ENCODE measurements at regions not wholly inside any gene's neighbourhood (a gene's known extent, or its start where the extent isn't known, plus 50 kb on each side); places are given as distances from the start of the nearest gene placed in this dataset.

DNA sequence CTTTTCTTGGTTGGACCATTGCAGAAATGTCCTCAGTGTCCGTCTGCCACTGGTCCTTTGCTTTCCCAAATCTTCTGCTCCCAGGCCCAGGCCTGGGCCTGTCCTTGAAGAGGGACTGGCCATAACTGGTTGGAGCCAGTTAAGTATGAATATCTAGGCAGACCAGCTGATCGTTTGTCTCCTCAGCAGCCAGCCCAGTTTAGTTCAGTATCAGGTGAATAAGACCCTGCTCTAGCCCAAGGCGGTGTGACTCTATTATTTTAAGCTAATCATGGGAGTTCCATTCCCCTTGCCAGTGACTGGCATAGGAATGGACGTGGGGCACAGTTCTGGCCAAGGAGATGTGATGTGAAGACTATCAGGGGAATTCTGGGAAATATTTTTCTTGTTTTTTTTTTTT is 73.9 kb upstream of the RASGRF1 start:
- DNase-seq, result no peak
- H3K9me3 ChIP-seq, result no peaks in the 10 kb centered on the region
- TF ChIP-seq POLR2A (IDR thresholded peaks at IDR 0.05), result no peak
- TF ChIP-seq, protein P1, sequence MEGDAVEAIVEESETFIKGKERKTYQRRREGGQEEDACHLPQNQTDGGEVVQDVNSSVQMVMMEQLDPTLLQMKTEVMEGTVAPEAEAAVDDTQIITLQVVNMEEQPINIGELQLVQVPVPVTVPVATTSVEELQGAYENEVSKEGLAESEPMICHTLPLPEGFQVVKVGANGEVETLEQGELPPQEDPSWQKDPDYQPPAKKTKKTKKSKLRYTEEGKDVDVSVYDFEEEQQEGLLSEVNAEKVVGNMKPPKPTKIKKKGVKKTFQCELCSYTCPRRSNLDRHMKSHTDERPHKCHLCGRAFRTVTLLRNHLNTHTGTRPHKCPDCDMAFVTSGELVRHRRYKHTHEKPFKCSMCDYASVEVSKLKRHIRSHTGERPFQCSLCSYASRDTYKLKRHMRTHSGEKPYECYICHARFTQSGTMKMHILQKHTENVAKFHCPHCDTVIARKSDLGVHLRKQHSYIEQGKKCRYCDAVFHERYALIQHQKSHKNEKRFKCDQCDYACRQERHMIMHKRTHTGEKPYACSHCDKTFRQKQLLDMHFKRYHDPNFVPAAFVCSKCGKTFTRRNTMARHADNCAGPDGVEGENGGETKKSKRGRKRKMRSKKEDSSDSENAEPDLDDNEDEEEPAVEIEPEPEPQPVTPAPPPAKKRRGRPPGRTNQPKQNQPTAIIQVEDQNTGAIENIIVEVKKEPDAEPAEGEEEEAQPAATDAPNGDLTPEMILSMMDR (IDR thresholded peaks at IDR 0.05), result no peak

DNA sequence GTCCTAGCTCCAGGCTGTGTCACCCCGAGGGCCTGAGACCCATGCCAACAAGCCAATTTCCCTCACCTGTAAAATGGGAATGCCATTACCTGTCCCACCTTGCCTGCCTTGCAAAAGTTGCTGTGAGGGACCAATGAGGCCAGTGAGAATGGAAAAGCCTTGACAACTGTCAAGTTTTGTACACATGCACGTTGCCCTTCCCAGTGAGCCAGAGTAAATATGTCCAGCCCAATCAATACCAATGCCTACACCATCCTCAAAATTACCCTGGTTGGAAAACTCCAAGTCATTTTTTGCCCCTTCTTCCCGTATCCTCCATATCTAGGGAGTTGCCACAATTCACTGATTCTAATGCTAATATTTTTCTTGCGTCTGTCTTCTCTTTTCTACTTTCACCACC is 73.5 kb upstream of the RASGRF1 start:
- no peak for DNase-seq
- Histone ChIP-seq H3K36me3 (replicated peaks in 1 of 2; ENCODE audit: insufficient read depth in 1 of 2, low read depth in 2 of 2) (no peaks in the 10 kb centered on the region), H3K4me1 (no peaks in the 10 kb centered on the region), H3K27ac (no peak overlapping the region), H3K4me3 (no peak overlapping the region), H3K9me3 (no peaks in the 10 kb centered on the region), H3K27me3 (no peaks in the 10 kb centered on the region)
- TF ChIP-seq, protein P1 (IDR thresholded peaks at IDR 0.05), result no peak
- no peak for TF ChIP-seq POLR2A (IDR thresholded peaks at IDR 0.05)
- intact Hi-C loops (cut with DNase I), result no loop called here
- WGBS, 2 donors, result 70 to 73% methylated on average over 4 of the region's 4 CpGs
- ATAC-seq, result no peak

More for the DNA sequence above, 73.9 kb upstream of the RASGRF1 start:
- Histone ChIP-seq H3K36me3 (replicated peaks in 1 of 2; ENCODE audit: insufficient read depth in 1 of 2, low read depth in 2 of 2) (no peaks in the 10 kb centered on the region), H3K4me3 (no peak overlapping the region), H3K27ac (no peak overlapping the region), H3K4me1 (no peaks in the 10 kb centered on the region), H3K27me3 (no peaks in the 10 kb centered on the region)
- ATAC-seq, result no peak
- 71 to 82% methylated on average over 4 of the region's 4 CpGs for WGBS, 2 donors
- intact Hi-C loops (cut with DNase I), result no loop called here

DNA sequence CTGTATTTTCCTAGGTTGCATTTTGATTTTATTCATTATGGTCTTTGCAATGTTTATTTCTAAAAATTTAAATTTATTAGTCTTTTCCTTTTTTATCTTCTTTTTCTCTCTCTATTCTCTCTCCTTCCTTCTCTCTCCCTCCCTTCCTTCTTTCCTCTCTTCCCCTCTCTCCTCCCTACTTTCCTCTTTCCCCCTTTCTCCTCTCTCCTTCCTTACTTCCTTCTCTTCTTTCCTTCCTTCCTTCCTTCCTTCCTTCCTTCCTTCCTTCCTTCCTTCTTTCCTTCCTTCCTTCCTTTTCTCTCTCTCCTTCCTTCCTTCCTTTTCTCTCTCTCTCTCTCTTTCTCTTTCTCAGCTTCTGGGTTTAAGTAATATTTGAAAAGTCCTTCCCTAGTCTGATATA is 72.8 kb upstream of the RASGRF1 start:
- intact Hi-C loops (cut with DNase I), result no loop called here
- TF ChIP-seq POLR2A (IDR thresholded peaks at IDR 0.05), result no peak
- TF ChIP-seq, protein P1 (IDR thresholded peaks at IDR 0.05), result no peak
- DNase-seq, result no peak
- Histone ChIP-seq H3K9me3 (no peaks in the 10 kb centered on the region), H3K27ac (no peak overlapping the region), H3K4me3 (no peak overlapping the region), H3K4me1 (no peaks in the 10 kb centered on the region), H3K36me3 (replicated peaks in 1 of 2; ENCODE audit: insufficient read depth in 1 of 2, low read depth in 2 of 2) (no peaks in the 10 kb centered on the region), H3K27me3 (no peaks in the 10 kb centered on the region)
- no peak for ATAC-seq

DNA sequence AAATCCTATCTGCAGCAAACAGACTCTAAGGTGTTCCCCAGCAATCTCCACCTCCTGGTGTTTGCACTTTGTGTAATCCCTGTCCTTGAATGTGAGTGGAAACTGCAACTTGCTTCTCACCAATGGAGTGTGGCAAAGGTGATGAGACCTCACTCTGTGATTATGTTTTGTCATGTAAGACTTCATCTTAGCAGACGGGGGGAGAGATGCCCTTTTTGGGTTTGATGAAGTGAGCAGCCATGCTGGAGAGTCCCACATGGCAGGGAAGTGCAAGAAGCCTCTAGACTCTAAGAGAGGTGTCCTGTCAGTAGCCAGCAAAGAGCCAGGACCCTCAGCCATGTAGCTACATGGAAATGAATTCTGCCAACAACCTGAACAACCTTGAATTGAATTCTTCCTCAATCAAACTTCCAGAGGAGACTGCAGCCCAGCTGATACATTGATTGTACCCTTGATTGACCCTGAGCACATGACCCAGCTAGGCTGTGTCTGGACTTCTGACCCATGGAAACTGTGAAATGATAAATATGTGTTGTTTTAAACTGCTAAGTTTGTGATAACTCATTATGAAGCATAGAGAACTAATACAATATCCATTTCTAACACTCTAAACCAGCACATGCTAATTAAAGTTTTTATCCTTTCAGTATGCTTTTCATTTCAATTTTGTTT is 71.4 kb upstream of the RASGRF1 start:
- TF ChIP-seq, protein P1 (IDR thresholded peaks at IDR 0.05), result no peak
- no peak for TF ChIP-seq POLR2A (IDR thresholded peaks at IDR 0.05)
- 50 to 53% methylated on average over 1 of the region's 1 CpG for WGBS, 2 donors
- no peaks in the 10 kb centered on the region for H3K27me3 ChIP-seq
- no peak for ATAC-seq
- H3K4me3 ChIP-seq, result no peak overlapping the region
- H3K9me3 ChIP-seq, result no peaks in the 10 kb centered on the region
- no peaks in the 10 kb centered on the region for H3K4me1 ChIP-seq
- no peaks in the 10 kb centered on the region for H3K36me3 ChIP-seq (replicated peaks in 1 of 2; ENCODE audit: insufficient read depth in 1 of 2, low read depth in 2 of 2)
- no peak for DNase-seq
- H3K27ac ChIP-seq, result no peak overlapping the region
- intact Hi-C loops (cut with DNase I), result no loop called here

DNA sequence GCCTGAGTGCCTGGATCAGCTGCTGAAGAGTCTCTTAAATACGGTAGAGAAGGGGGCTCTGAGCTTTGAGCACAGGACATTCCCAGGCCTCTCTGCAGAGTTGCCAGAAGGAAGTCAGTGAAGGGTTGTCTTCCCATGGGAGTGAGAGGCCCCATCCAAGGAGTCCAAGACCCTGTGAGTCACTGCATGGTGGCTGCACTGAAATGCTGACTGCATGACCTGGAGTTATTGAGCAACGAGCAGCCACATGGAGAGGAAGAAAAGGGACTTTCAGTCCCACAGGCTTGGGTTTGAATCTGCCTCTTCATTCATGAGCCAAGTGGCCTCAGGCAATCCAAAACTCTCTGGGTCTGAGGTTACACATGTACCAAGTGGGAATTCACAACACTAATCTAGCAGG is 69.6 kb upstream of the RASGRF1 start:
- no peak for DNase-seq
- intact Hi-C loops (cut with DNase I), result no loop called here
- Histone ChIP-seq H3K4me3 (no peak overlapping the region), H3K27ac (no peak overlapping the region), H3K36me3 (replicated peaks in 1 of 2; ENCODE audit: insufficient read depth in 1 of 2, low read depth in 2 of 2) (no peaks in the 10 kb centered on the region), H3K9me3 (no peaks in the 10 kb centered on the region), H3K4me1 (no peaks in the 10 kb centered on the region), H3K27me3 (no peaks in the 10 kb centered on the region)
- no peak for TF ChIP-seq POLR2A (IDR thresholded peaks at IDR 0.05)
- TF ChIP-seq, protein P1 (IDR thresholded peaks at IDR 0.05), result no peak
- WGBS, 2 donors, result 55 to 59% methylated on average over 2 of the region's 2 CpGs
- no peak for ATAC-seq
